Naive B cell (primary cell): ENCODE measurements at regions not wholly inside any gene's neighbourhood (a gene's known extent, or its start where the extent isn't known, plus 50 kb on each side); places are given as distances from the start of the nearest gene placed in this dataset.
A peak's percentile ranks its signal among the peaks of the same experiment; 100 is the strongest.
"Not testable (repeated sequence)": the region's sequence is repeated elsewhere in the genome, so short reads cannot be mapped to it uniquely, and the experiment has no call there.

Source experiments
- ATAC-seq, 2 donors: fragments of 150-1000 bp; cut with Tn5 transposase; 2 replicates each; pipeline ENCODE4 v1.10.0; 2021; ENCODE audit warnings: low read depth in 2 of 2, mild to moderate bottlenecking in 2 of 2, moderate library complexity in 2 of 2
- DNase-seq: peaks from one replicate; pipeline ENCODE4 v3.0.0; 2022
- H3K27ac Mint-ChIP-seq, 6 donors: one replicate each; pipeline ENCODE4 v1.8.0; 2020 to 2022; ENCODE audit warnings: mild to moderate bottlenecking in 6 of 6, mixed read lengths in 6 of 6, moderate library complexity in 5 of 6, inconsistent platforms in 2 of 6
- H3K27me3 Mint-ChIP-seq, 3 donors: one replicate each; pipeline ENCODE4 v1.8.0; 2021 to 2022; ENCODE audit warnings: mixed read lengths in 3 of 3, mild to moderate bottlenecking in 1 of 3
- H3K36me3 Mint-ChIP-seq, 2 donors: one replicate each; pipeline ENCODE4 v1.8.0; 2020 to 2022; ENCODE audit warnings: mixed read lengths in 2 of 2, inconsistent platforms in 1 of 2, mild to moderate bottlenecking in 1 of 2
- H3K4me1 Mint-ChIP-seq, 3 donors: one replicate each; pipeline ENCODE4 v1.8.0; 2020 to 2022; ENCODE audit warnings: mixed read lengths in 3 of 3, inconsistent platforms in 1 of 3, mild to moderate bottlenecking in 1 of 3, moderate library complexity in 1 of 3
- H3K4me3 Mint-ChIP-seq, 8 donors: one replicate each; pipeline ENCODE4 v1.8.0; 2020 to 2022; ENCODE audit warnings: mild to moderate bottlenecking in 8 of 8, mixed read lengths in 8 of 8, moderate library complexity in 8 of 8, inconsistent platforms in 2 of 8
- H3K9me3 Mint-ChIP-seq, 7 donors: one replicate each; pipeline ENCODE4 v1.8.0; 2020 to 2022; ENCODE audit warnings: mixed read lengths in 7 of 7, mild to moderate bottlenecking in 5 of 7, inconsistent platforms in 2 of 7, moderate library complexity in 1 of 7

GRCh38 chr3:104949810-104950209 is 416.9 kb upstream of the ALCAM start:
- ATAC-seq = not testable (repeated sequence)

GRCh38 chr3:104951426-104951825 is 415.3 kb upstream of the ALCAM start:
- H3K4me1 Mint-ChIP-seq = no peaks in the 10 kb centered on the region
- peaks cover 0 to 4% (median 0%) of the 10 kb centered on the region in 7 donors for H3K9me3 Mint-ChIP-seq
- H3K27ac Mint-ChIP-seq = no peak overlapping the region
- DNase-seq (no peak), ATAC-seq (no peak)
- no peaks in the 10 kb centered on the region for H3K36me3 Mint-ChIP-seq
- no peak overlapping the region for H3K4me3 Mint-ChIP-seq
- peaks cover 0 to 4% (median 0%) of the 10 kb centered on the region in 3 donors for H3K27me3 Mint-ChIP-seq

More at GRCh38 chr3:104949810-104950209, 416.9 kb upstream of the ALCAM start:
- H3K36me3 Mint-ChIP-seq, H3K4me3 Mint-ChIP-seq, H3K27me3 Mint-ChIP-seq, DNase-seq, H3K4me1 Mint-ChIP-seq, H3K9me3 Mint-ChIP-seq, H3K27ac Mint-ChIP-seq: not testable (repeated sequence)

GRCh38 chr3:104952146-104952972 is 414.4 kb upstream of the ALCAM start:
- no peaks in the 10 kb centered on the region for H3K36me3 Mint-ChIP-seq
- H3K9me3 Mint-ChIP-seq = peaks cover 0 to 5% (median 0%) of the 10 kb centered on the region in 7 donors
- DNase-seq = no peak
- no peak for ATAC-seq
- H3K4me3 Mint-ChIP-seq = no peak overlapping the region
- peaks cover 0 to 4% (median 0%) of the 10 kb centered on the region in 3 donors for H3K27me3 Mint-ChIP-seq
- no peaks in the 10 kb centered on the region for H3K4me1 Mint-ChIP-seq
- no peak overlapping the region for H3K27ac Mint-ChIP-seq

GRCh38 chr3:104956620-104957345 is 409.9 kb upstream of the ALCAM start:
- H3K27ac Mint-ChIP-seq = peak overlapping the region in 1 of 6 donors; percentile 63
- H3K4me1 Mint-ChIP-seq = no peaks in the 10 kb centered on the region
- H3K4me3 Mint-ChIP-seq = no peak overlapping the region
- H3K27me3 Mint-ChIP-seq = peaks cover 0 to 4% (median 0%) of the 10 kb centered on the region in 3 donors
- H3K9me3 Mint-ChIP-seq = peaks cover 0 to 3% (median 0%) of the 10 kb centered on the region in 7 donors
- H3K36me3 Mint-ChIP-seq = no peaks in the 10 kb centered on the region
- no peak for DNase-seq
- ATAC-seq = no peak

- ATAC-seq (no peak), DNase-seq (no peak)
- H3K4me3 Mint-ChIP-seq = no peak overlapping the region
- peaks cover 0 to 3% (median 0%) of the 10 kb centered on the region in 7 donors for H3K9me3 Mint-ChIP-seq
- H3K27ac Mint-ChIP-seq = no peak overlapping the region
- H3K4me1 Mint-ChIP-seq = no peaks in the 10 kb centered on the region
- no peaks in the 10 kb centered on the region for H3K36me3 Mint-ChIP-seq
- H3K27me3 Mint-ChIP-seq = peaks cover 0 to 4% (median 0%) of the 10 kb centered on the region in 3 donors
These were observed 406.1 kb upstream of the ALCAM start for GRCh38 chr3:104960579-104960978.

- ATAC-seq (no peak), DNase-seq (no peak)
- H3K27me3 Mint-ChIP-seq = no peaks in the 10 kb centered on the region
- no peaks in the 10 kb centered on the region for H3K36me3 Mint-ChIP-seq
- no peak overlapping the region for H3K27ac Mint-ChIP-seq
- no peak overlapping the region for H3K4me3 Mint-ChIP-seq
- H3K9me3 Mint-ChIP-seq = no peaks in the 10 kb centered on the region
- no peaks in the 10 kb centered on the region for H3K4me1 Mint-ChIP-seq
These were observed 404.9 kb upstream of the ALCAM start for GRCh38 chr3:104961851-104962250.

GRCh38 chr3:104974316-104974715 is 392.4 kb upstream of the ALCAM start:
- Mint-ChIP-seq H3K9me3 (peaks cover 0 to 13% (median 3%) of the 10 kb centered on the region in 7 donors), H3K4me1 (no peaks in the 10 kb centered on the region), H3K27ac (no peak overlapping the region), H3K27me3 (no peaks in the 10 kb centered on the region), H3K4me3 (no peak overlapping the region), H3K36me3 (no peaks in the 10 kb centered on the region)
- DNase-seq (no peak), ATAC-seq (no peak)

GRCh38 chr3:104977719-104978118 is 389.0 kb upstream of the ALCAM start:
- Mint-ChIP-seq H3K4me3 (no peak overlapping the region), H3K27ac (no peak overlapping the region), H3K9me3 (peaks cover 0 to 13% (median 3%) of the 10 kb centered on the region in 7 donors), H3K36me3 (no peaks in the 10 kb centered on the region), H3K27me3 (no peaks in the 10 kb centered on the region), H3K4me1 (no peaks in the 10 kb centered on the region)
- DNase-seq = no peak
- ATAC-seq = no peak

- no peak overlapping the region for H3K27ac Mint-ChIP-seq
These were observed 384.6 kb upstream of the ALCAM start for GRCh38 chr3:104982130-104982529.

GRCh38 chr3:104987859-104988258 is 378.9 kb upstream of the ALCAM start:
- no peak for DNase-seq
- Mint-ChIP-seq H3K4me3 (no peak overlapping the region), H3K27ac (no peak overlapping the region), H3K36me3 (no peaks in the 10 kb centered on the region), H3K4me1 (no peaks in the 10 kb centered on the region), H3K9me3 (no peaks in the 10 kb centered on the region), H3K27me3 (no peaks in the 10 kb centered on the region)
- ATAC-seq = no peak

More at GRCh38 chr3:104982130-104982529, 384.6 kb upstream of the ALCAM start:
- H3K36me3 Mint-ChIP-seq = no peaks in the 10 kb centered on the region
- peaks cover 0 to 4% (median 0%) of the 10 kb centered on the region in 7 donors for H3K9me3 Mint-ChIP-seq
- H3K4me1 Mint-ChIP-seq = no peaks in the 10 kb centered on the region
- H3K4me3 Mint-ChIP-seq = no peak overlapping the region
- DNase-seq (no peak), ATAC-seq (no peak)
- no peaks in the 10 kb centered on the region for H3K27me3 Mint-ChIP-seq

- no peak overlapping the region for H3K27ac Mint-ChIP-seq
- H3K4me1 Mint-ChIP-seq = no peaks in the 10 kb centered on the region
- no peaks in the 10 kb centered on the region for H3K36me3 Mint-ChIP-seq
- H3K27me3 Mint-ChIP-seq = no peaks in the 10 kb centered on the region
- no peaks in the 10 kb centered on the region for H3K9me3 Mint-ChIP-seq
- H3K4me3 Mint-ChIP-seq = no peak overlapping the region
- no peak for DNase-seq
- no peak for ATAC-seq
These were observed 378.2 kb upstream of the ALCAM start for GRCh38 chr3:104988496-104988895.

- Mint-ChIP-seq H3K4me1 (no peaks in the 10 kb centered on the region), H3K4me3 (no peak overlapping the region), H3K36me3 (no peaks in the 10 kb centered on the region), H3K9me3 (no peaks in the 10 kb centered on the region), H3K27me3 (no peaks in the 10 kb centered on the region), H3K27ac (no peak overlapping the region)
- no peak for ATAC-seq
- no peak for DNase-seq
These were observed 376.8 kb upstream of the ALCAM start for GRCh38 chr3:104989878-104990277.

- ATAC-seq (no peak), DNase-seq (no peak)
- no peak overlapping the region for H3K4me3 Mint-ChIP-seq
- H3K9me3 Mint-ChIP-seq = no peaks in the 10 kb centered on the region
- H3K27me3 Mint-ChIP-seq = no peaks in the 10 kb centered on the region
- H3K27ac Mint-ChIP-seq = no peak overlapping the region
- no peaks in the 10 kb centered on the region for H3K4me1 Mint-ChIP-seq
- H3K36me3 Mint-ChIP-seq = no peaks in the 10 kb centered on the region
These were observed 376.0 kb upstream of the ALCAM start for GRCh38 chr3:104990758-104991157.

GRCh38 chr3:104992676-104993075 is 374.0 kb upstream of the ALCAM start:
- Mint-ChIP-seq H3K4me1 (no peaks in the 10 kb centered on the region), H3K27me3 (no peaks in the 10 kb centered on the region), H3K27ac (no peak overlapping the region), H3K9me3 (peaks cover 0 to 4% (median under 1%) of the 10 kb centered on the region in 7 donors), H3K4me3 (no peak overlapping the region), H3K36me3 (no peaks in the 10 kb centered on the region)
- ATAC-seq (no peak), DNase-seq (no peak)
